ENCODE measurements at regions not wholly inside any gene's neighbourhood (a gene's known extent, or its start where the extent isn't known, plus 50 kb on each side); places are given as distances from the start of the nearest gene placed in this dataset.

DNA sequence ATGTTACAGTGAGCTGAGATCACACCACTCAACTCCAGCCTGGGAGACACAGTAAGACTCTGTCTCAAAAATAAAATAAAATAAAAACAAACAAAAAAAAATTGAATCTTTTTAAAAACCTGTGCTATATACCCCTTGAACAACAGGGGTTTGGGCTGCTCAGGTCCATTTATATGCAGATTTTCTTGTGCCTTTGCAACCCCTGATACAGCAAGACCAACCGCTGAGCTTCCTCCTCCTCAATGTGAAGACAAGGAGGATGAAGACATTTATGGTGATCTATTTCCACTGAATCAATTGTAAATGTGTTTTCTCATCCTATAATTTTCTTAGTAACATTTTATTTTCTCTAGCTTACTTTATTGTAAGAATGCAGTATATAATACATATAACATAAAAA lies 831.0 kb upstream of the ARPP21 start:
- Histone ChIP-seq H3K36me3 (no peaks in the 10 kb centered on the region), H3K9me3 (no peaks in the 10 kb centered on the region), H3K27ac (no peak overlapping the region), H3K4me1 (no peaks in the 10 kb centered on the region), H3K4me3 (no peak overlapping the region), H3K27me3 (no peaks in the 10 kb centered on the region)
- TF ChIP-seq, protein P1, sequence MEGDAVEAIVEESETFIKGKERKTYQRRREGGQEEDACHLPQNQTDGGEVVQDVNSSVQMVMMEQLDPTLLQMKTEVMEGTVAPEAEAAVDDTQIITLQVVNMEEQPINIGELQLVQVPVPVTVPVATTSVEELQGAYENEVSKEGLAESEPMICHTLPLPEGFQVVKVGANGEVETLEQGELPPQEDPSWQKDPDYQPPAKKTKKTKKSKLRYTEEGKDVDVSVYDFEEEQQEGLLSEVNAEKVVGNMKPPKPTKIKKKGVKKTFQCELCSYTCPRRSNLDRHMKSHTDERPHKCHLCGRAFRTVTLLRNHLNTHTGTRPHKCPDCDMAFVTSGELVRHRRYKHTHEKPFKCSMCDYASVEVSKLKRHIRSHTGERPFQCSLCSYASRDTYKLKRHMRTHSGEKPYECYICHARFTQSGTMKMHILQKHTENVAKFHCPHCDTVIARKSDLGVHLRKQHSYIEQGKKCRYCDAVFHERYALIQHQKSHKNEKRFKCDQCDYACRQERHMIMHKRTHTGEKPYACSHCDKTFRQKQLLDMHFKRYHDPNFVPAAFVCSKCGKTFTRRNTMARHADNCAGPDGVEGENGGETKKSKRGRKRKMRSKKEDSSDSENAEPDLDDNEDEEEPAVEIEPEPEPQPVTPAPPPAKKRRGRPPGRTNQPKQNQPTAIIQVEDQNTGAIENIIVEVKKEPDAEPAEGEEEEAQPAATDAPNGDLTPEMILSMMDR (IDR thresholded peaks at IDR 0.05): no peak
- intact Hi-C loops (cut with DNase I): no loop called here
- ATAC-seq: no peak
- no peak for DNase-seq
- WGBS, 2 donors: 87 to 98% methylated on average over 1 of the region's 1 CpG

GRCh38 chr3:34828847-34829246 lies 810.5 kb upstream of the ARPP21 start:
- no peaks in the 10 kb centered on the region for H3K4me1 ChIP-seq
- H3K36me3 ChIP-seq: no peaks in the 10 kb centered on the region
- H3K27me3 ChIP-seq: no peaks in the 10 kb centered on the region
- H3K27ac ChIP-seq: no peak overlapping the region
- intact Hi-C loops (cut with DNase I): no loop called here
- no peak for DNase-seq
- TF ChIP-seq, protein P1 (IDR thresholded peaks at IDR 0.05): no peak
- no peak overlapping the region for H3K4me3 ChIP-seq
- no peak for ATAC-seq
- peaks cover 0 to 10% (median 0%) of the 10 kb centered on the region in 11 donors for H3K9me3 ChIP-seq
- 88 to 92% methylated on average over 2 of the region's 2 CpGs for WGBS, 2 donors

- Histone ChIP-seq H3K36me3 (no peaks in the 10 kb centered on the region), H3K27ac (no peak overlapping the region), H3K9me3 (no peaks in the 10 kb centered on the region), H3K4me1 (no peaks in the 10 kb centered on the region), H3K4me3 (no peak overlapping the region), H3K27me3 (no peaks in the 10 kb centered on the region)
- 75 to 77% methylated on average over 1 of the region's 1 CpG for WGBS, 2 donors
- DNase-seq (no peak), ATAC-seq (no peak)
- intact Hi-C loops (cut with DNase I): no loop called here
- TF ChIP-seq, protein P1 (IDR thresholded peaks at IDR 0.05): no peak
These were observed 806.3 kb upstream of the ARPP21 start for GRCh38 chr3:34832865-34833508.

DNA sequence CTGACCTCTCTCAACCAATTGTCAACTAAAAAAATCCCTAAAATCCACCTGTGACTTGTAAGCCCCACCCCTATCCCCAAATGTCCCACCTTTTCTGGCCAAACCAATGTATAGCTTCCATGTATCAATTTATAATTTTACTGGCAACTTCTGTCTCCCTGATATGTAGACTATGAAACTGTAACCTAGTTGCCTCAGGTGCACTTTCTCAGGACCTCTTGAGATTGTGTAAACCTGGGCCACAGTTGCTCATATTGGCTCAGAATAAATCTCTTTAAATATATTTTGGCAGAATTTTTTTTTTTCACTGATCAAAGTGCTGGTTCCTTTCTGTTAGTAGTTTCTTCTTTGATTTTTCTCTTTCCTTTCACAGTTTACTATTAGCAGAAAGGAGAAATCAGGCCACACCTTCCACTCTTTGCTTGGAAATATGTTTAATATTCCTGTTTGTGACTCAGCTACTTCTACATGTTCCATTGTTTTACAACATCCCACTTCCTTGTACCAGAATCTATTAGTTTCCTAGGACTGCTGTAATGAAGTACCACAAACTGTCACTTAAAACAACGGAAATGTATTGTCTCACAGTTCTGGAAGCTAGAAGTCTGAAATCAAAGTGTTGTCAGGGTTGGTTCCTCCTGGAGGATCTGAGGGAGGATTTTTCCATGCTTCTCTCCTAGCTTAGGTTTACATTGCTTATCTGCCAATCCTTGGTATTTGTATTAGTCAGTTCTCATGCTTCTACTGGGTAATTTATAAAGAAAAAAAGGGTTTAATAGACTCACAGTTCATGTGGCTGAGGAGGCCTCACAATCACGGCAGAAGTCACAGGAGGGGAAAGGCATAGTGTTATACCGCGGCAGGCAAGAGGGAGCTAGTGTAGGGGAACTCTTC lies 801.2 kb upstream of the ARPP21 start:
- no peak for DNase-seq
- H3K27ac ChIP-seq: no peak overlapping the region
- 72 to 77% methylated on average over 4 of the region's 4 CpGs for WGBS, 2 donors

More for the DNA sequence above, 801.2 kb upstream of the ARPP21 start:
- H3K4me3 ChIP-seq: no peak overlapping the region
- TF ChIP-seq, protein P1 (IDR thresholded peaks at IDR 0.05): no peak
- no peaks in the 10 kb centered on the region for H3K36me3 ChIP-seq
- peaks cover 0 to 3% (median 0%) of the 10 kb centered on the region in 9 donors for H3K4me1 ChIP-seq
- intact Hi-C loops (cut with DNase I): no loop called here
- H3K9me3 ChIP-seq: no peaks in the 10 kb centered on the region
- no peak for ATAC-seq
- no peaks in the 10 kb centered on the region for H3K27me3 ChIP-seq

Measured in heart right ventricle (tissue), 16 donors.